ENCODE measurements at regions not wholly inside any gene's neighbourhood (a gene's known extent, or its start where the extent isn't known, plus 50 kb on each side); places are given as distances from the start of the nearest gene placed in this dataset.

DNA sequence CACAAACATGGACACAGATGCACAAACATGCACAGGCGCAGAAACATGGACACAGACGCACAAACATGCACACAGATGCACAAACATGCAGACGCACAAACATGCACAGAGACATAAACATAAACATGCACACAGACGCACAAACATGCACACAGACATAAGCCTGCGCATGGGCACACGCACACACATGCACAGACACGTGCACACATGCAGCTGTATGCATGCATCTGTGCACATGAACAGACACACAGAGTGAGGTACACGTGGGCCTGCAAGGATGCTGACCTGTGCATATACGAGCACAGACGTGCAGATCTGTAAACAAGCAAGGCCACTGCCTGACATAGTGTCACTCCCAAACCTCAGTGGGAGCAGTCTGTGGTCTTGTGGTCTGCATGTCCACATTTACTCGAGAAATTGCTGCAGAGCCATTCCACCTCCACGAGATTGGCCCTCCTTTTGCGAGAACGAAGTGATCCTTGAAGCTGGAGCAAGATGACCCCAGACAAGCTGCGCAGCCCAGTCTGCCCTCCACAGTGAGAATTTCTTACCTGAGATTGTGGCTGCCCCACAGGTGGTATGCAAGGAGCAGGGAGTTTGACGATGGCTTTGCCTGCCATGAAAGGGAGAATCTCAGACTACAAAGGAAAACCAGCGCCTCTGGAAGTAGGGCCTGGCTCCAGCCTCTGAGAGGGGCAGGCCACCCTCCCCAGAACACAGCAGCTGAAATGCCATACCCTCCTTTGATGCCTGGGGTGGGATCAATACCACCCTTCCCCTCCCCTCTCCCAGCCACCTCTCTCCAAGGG, 299.9 kb downstream of the BRD1 start:
- ChIA-PET POLR2A (ENCODE audit: unreplicated experiment) (no interaction called here), CTCF (no interaction called here)
- H3K9ac ChIP-seq (ENCODE audit: low read length), result no peak overlapping the region
- no peak for TF ChIP-seq EZH2 (IDR thresholded peaks at IDR 0.05; ENCODE audit: low read length, unreplicated experiment)
- no peak for TF ChIP-seq EZH2phosphoT487 (IDR thresholded peaks at IDR 0.05; ENCODE audit: borderline replicate concordance, low read length)
- TF ChIP-seq, protein P1, sequence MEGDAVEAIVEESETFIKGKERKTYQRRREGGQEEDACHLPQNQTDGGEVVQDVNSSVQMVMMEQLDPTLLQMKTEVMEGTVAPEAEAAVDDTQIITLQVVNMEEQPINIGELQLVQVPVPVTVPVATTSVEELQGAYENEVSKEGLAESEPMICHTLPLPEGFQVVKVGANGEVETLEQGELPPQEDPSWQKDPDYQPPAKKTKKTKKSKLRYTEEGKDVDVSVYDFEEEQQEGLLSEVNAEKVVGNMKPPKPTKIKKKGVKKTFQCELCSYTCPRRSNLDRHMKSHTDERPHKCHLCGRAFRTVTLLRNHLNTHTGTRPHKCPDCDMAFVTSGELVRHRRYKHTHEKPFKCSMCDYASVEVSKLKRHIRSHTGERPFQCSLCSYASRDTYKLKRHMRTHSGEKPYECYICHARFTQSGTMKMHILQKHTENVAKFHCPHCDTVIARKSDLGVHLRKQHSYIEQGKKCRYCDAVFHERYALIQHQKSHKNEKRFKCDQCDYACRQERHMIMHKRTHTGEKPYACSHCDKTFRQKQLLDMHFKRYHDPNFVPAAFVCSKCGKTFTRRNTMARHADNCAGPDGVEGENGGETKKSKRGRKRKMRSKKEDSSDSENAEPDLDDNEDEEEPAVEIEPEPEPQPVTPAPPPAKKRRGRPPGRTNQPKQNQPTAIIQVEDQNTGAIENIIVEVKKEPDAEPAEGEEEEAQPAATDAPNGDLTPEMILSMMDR (conservative IDR thresholded peaks at IDR 0.05; ENCODE audit: low read depth, low read length), result no peak
- H3K36me3 ChIP-seq (ENCODE audit: low read depth, low read length), result no peaks in the 10 kb centered on the region
- H3K4me3 ChIP-seq (ENCODE audit: low read length), result no peak overlapping the region
- DNase-seq (no peak), ATAC-seq (no peak)
- intact Hi-C loops (cut with micrococcal nuclease), result no loop called here
- no TSS peak for BruUV-seq (replicated peaks)
- no peak overlapping the region for H3K27ac ChIP-seq (ENCODE audit: low read length)
- H3K9me3 ChIP-seq (ENCODE audit: low read length), result no peaks in the 10 kb centered on the region
- H3K4me1 ChIP-seq (ENCODE audit: insufficient read depth, low read length), result no peaks in the 10 kb centered on the region
- H3K9me2 ChIP-seq (replicated peaks; ENCODE audit: low read length), result no peaks in the 10 kb centered on the region
- H3K27me3 ChIP-seq (ENCODE audit: low read length), result peaks cover 52% of the 10 kb centered on the region
- H2AFZ ChIP-seq (ENCODE audit: low read length), result no peak overlapping the region
- no peaks in the 10 kb centered on the region for H3K79me2 ChIP-seq (ENCODE audit: low read length)
- no peaks in the 10 kb centered on the region for H3F3A ChIP-seq (ENCODE audit: low read length, unreplicated experiment)
- H4K20me1 ChIP-seq (ENCODE audit: low read length), result no peaks in the 10 kb centered on the region
- H3K4me2 ChIP-seq (ENCODE audit: low read length), result no peak overlapping the region

DNA sequence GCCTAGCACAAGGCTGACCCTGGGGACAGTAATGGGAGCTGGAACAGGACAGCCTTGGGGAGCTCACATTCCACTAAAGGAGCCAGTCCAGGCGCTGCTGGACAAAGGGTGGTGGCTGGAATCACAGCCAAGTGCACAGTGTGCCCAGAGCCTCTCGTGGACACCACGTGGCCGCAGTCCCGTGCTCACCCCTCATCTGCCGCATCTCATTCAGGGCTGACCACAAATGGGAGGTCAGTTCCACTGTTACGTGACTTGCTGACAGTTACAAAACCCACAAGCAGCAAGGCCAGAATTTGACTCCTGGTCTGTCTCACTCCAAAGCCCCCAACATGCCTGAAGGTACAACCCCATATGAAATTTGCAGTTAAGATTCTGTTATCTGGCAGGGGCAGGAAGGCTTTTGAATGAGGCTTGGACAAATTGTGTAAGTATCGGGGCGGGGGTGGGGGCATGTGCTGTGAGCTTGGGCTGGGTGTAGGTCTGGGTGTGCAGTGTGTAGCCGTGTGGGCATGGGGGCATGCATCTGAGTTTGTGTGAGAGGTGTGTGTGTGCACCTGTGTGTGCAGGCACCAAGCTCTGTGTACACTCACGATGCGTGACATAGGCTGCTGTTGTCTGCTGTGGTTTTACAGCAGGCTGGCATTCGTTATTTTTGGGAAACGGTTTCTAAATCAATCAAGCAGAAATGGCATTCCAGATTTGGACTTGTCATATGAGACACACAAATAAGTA, 301.7 kb downstream of the BRD1 start:
- Histone ChIP-seq H3K9me2 (replicated peaks; ENCODE audit: low read length) (no peaks in the 10 kb centered on the region), H3K36me3 (ENCODE audit: low read depth, low read length) (no peaks in the 10 kb centered on the region), H3K9me3 (ENCODE audit: low read length) (no peaks in the 10 kb centered on the region), H2AFZ (ENCODE audit: low read length) (no peak overlapping the region), H3K4me3 (ENCODE audit: low read length) (no peak overlapping the region), H3K4me2 (ENCODE audit: low read length) (no peak overlapping the region), H3K9ac (ENCODE audit: low read length) (no peak overlapping the region), H3K79me2 (ENCODE audit: low read length) (no peaks in the 10 kb centered on the region), H3K4me1 (ENCODE audit: insufficient read depth, low read length) (no peaks in the 10 kb centered on the region), H3F3A (ENCODE audit: low read length, unreplicated experiment) (no peaks in the 10 kb centered on the region), H3K27me3 (ENCODE audit: low read length) (peaks cover 45% of the 10 kb centered on the region), H4K20me1 (ENCODE audit: low read length) (no peaks in the 10 kb centered on the region), H3K27ac (ENCODE audit: low read length) (no peak overlapping the region)
- no TSS peak for BruUV-seq (replicated peaks)
- intact Hi-C loops (cut with micrococcal nuclease), result no loop called here
- POLR2A ChIA-PET (ENCODE audit: unreplicated experiment), result no interaction called here
- DNase-seq (no peak), ATAC-seq (no peak)
- CTCF ChIA-PET, result no interaction called here
- TF ChIP-seq EZH2 (IDR thresholded peaks at IDR 0.05; ENCODE audit: low read length, unreplicated experiment), result no peak
- no peak for TF ChIP-seq EZH2phosphoT487 (IDR thresholded peaks at IDR 0.05; ENCODE audit: borderline replicate concordance, low read length)
- TF ChIP-seq, protein P1 (conservative IDR thresholded peaks at IDR 0.05; ENCODE audit: low read depth, low read length), result no peak

DNA sequence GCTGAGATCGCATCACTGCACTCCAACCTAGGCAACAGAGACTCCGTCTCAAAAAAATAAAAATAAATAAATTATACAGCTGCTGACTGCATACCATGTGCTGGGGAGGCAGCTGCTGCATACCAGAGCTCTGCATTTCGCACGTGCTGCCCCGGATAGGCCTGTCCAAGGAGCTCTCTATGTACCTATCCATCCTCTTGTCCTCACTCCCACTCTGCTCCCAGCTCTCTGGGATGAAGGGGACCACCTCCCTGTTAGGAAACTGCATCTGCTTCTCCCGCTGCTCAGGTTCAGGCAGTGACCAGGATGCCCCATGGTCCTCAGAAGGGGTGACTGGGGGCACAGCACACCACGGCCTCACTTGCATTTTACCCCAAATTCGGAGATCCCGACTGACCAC, 302.3 kb downstream of the BRD1 start:
- BruUV-seq (replicated peaks), result no TSS peak
- TF ChIP-seq EZH2phosphoT487 (IDR thresholded peaks at IDR 0.05; ENCODE audit: borderline replicate concordance, low read length), result no peak
- no peak for TF ChIP-seq EZH2 (IDR thresholded peaks at IDR 0.05; ENCODE audit: low read length, unreplicated experiment)
- TF ChIP-seq, protein P1 (conservative IDR thresholded peaks at IDR 0.05; ENCODE audit: low read depth, low read length), result no peak
- POLR2A ChIA-PET (ENCODE audit: unreplicated experiment), result no interaction called here

More for the DNA sequence above, 302.3 kb downstream of the BRD1 start:
- CTCF ChIA-PET, result no interaction called here
- Histone ChIP-seq H2AFZ (ENCODE audit: low read length) (no peak overlapping the region), H3K4me3 (ENCODE audit: low read length) (no peak overlapping the region), H3K9ac (ENCODE audit: low read length) (no peak overlapping the region), H3K4me1 (ENCODE audit: insufficient read depth, low read length) (no peaks in the 10 kb centered on the region), H3K79me2 (ENCODE audit: low read length) (no peaks in the 10 kb centered on the region), H3K27me3 (ENCODE audit: low read length) (peaks cover 45% of the 10 kb centered on the region), H3K4me2 (ENCODE audit: low read length) (no peak overlapping the region), H3F3A (ENCODE audit: low read length, unreplicated experiment) (no peaks in the 10 kb centered on the region), H3K27ac (ENCODE audit: low read length) (no peak overlapping the region), H3K9me3 (ENCODE audit: low read length) (no peaks in the 10 kb centered on the region), H4K20me1 (ENCODE audit: low read length) (no peaks in the 10 kb centered on the region), H3K9me2 (replicated peaks; ENCODE audit: low read length) (no peaks in the 10 kb centered on the region), H3K36me3 (ENCODE audit: low read depth, low read length) (no peaks in the 10 kb centered on the region)
- intact Hi-C loops (cut with micrococcal nuclease), result no loop called here
- no peak for ATAC-seq
- DNase-seq, result no peak

Measured in PC-3 (cell line).